OCI-LY7 (cell line): ENCODE measurements at regions not wholly inside any gene's neighbourhood (a gene's known extent, or its start where the extent isn't known, plus 50 kb on each side); places are given as distances from the start of the nearest gene placed in this dataset.

Experiments used
- CTCF ChIP-seq: fragments of 200-600 bp; sonication (generic); conservative IDR thresholded peaks from 2 replicates; pipeline ENCODE4 v1.5.1; 2014; ENCODE audit warnings: mild to moderate bottlenecking, antibody characterized with exemption, low read length, moderate library complexity, mixed read lengths
- EZH2phosphoT487 ChIP-seq: fragments of 200-600 bp; sonication (generic); IDR thresholded peaks from 2 replicates; pipeline ENCODE4 v1.6.1; 2018; ENCODE audit warnings: low read depth, borderline replicate concordance, mild to moderate bottlenecking, mixed run types, antibody characterized with exemption, low read length, moderate library complexity, mixed read lengths

GRCh38 chr10:131547129-131547799, 235.7 kb upstream of the TCERG1L start:
- TF ChIP-seq CTCF = no peak
- TF ChIP-seq EZH2phosphoT487 = no peak
